ENCODE measurements at regions not wholly inside any gene's neighbourhood (a gene's known extent, or its start where the extent isn't known, plus 50 kb on each side); places are given as distances from the start of the nearest gene placed in this dataset.

DNA sequence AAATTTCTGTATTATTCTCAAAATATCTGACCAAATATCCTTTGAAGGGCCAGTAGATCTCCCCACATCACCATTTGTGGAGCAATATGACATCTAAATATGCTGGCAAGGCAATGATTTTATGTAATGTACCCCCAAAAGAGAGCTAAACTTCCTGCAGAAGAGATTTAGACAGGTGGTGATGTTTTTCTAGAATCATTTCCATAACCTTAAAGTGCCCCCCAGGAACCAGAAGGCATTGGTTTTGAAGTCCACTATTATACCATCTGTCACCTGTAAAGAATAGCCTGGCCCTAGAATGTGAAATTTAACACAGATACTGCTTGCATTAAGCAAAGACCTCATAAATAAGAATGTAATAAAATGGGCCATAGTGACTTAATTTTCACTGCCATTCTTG lies 77.9 kb upstream of the ABLIM1 start:
- Histone ChIP-seq H3K4me1 (no peaks in the 10 kb centered on the region), H3K27ac (no peak overlapping the region), H3K4me3 (no peak overlapping the region), H3K36me3 (no peaks in the 10 kb centered on the region), H3K27me3 (no peaks in the 10 kb centered on the region), H3K9me3 (no peaks in the 10 kb centered on the region)
- intact Hi-C loops (cut with DNase I; ENCODE audit: low total_unique reads): no loop called here
- no peak for DNase-seq
- TF ChIP-seq POLR2AphosphoS5 (IDR thresholded peaks at IDR 0.05): no peak
- TF ChIP-seq EP300 (IDR thresholded peaks at IDR 0.05): no peak
- TF ChIP-seq, protein P1, sequence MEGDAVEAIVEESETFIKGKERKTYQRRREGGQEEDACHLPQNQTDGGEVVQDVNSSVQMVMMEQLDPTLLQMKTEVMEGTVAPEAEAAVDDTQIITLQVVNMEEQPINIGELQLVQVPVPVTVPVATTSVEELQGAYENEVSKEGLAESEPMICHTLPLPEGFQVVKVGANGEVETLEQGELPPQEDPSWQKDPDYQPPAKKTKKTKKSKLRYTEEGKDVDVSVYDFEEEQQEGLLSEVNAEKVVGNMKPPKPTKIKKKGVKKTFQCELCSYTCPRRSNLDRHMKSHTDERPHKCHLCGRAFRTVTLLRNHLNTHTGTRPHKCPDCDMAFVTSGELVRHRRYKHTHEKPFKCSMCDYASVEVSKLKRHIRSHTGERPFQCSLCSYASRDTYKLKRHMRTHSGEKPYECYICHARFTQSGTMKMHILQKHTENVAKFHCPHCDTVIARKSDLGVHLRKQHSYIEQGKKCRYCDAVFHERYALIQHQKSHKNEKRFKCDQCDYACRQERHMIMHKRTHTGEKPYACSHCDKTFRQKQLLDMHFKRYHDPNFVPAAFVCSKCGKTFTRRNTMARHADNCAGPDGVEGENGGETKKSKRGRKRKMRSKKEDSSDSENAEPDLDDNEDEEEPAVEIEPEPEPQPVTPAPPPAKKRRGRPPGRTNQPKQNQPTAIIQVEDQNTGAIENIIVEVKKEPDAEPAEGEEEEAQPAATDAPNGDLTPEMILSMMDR (IDR thresholded peaks at IDR 0.05): no peak
- no peak for TF ChIP-seq POLR2A (IDR thresholded peaks at IDR 0.05)

DNA sequence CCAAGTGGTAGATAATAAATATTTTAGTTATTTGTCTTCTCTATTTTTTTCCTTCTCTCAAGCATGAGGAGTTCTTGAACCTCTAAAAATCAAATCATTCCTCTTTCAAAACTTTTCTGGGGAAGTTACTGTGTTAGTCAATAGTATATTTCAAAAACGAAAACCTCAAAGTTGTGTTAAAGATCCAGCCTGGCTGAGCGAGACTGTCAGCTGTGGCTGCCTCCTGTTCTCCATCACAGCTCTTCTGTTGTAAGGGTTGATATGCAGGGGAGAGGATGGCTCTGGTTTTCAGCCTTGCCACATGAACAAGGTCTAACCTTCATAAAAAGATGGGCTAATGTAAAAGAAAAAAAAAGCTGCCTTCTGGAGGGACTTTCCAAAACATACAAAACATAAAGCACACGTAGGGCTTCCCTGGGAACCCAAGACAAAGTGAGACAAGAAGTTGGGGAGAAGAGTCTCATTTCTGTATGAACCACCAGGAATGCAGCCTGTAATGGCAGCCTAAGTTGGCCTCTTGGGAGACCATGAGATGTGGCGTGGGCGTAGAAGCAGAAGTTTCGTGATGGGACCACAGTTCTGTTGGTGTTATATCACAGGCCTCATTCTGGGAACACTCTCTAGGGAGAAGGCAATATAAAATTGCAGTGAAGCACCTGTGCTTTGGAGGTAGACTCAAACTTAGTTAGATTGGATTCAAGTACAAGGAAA lies 77.9 kb upstream of the FHIP2A start:
- no peaks in the 10 kb centered on the region for H3K36me3 ChIP-seq
- intact Hi-C loops (cut with DNase I; ENCODE audit: low total_unique reads): no loop called here
- H3K27me3 ChIP-seq: no peaks in the 10 kb centered on the region
- no peaks in the 10 kb centered on the region for H3K4me1 ChIP-seq
- H3K9me3 ChIP-seq: no peaks in the 10 kb centered on the region
- WGBS, 5 donors: 78 to 89% (median 88%) methylated on average over 6 of the region's 6 CpGs
- H3K4me3 ChIP-seq: no peak overlapping the region
- H3K27ac ChIP-seq: no peak overlapping the region
- TF ChIP-seq EP300 (IDR thresholded peaks at IDR 0.05) (no peak), POLR2AphosphoS5 (IDR thresholded peaks at IDR 0.05) (no peak), POLR2A (IDR thresholded peaks at IDR 0.05) (no peak)
- TF ChIP-seq, protein P1 (IDR thresholded peaks at IDR 0.05): no peak
- no peak for DNase-seq

DNA sequence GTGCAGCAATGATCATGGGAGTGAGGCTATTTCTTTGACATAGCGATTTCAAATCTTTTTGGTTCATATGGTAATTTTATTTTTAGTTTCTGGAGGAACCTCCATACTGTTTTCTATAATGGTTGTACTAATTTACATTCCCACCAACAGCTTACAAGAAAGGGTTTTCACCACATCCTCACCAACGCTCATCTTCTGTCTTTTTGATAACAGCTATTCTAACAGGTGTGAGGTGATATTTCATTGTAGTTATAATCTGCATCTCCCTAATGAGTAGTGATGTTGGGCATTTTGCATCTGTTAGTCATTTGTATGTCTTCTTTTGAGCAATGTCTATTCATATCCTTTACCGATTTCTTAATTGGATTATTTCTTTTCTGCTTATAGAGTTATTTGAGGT lies 75.0 kb upstream of the FHIP2A start:
- no peak overlapping the region for H3K27ac ChIP-seq
- WGBS, 5 donors: 84 to 94% (median 92%) methylated on average over 3 of the region's 3 CpGs

DNA sequence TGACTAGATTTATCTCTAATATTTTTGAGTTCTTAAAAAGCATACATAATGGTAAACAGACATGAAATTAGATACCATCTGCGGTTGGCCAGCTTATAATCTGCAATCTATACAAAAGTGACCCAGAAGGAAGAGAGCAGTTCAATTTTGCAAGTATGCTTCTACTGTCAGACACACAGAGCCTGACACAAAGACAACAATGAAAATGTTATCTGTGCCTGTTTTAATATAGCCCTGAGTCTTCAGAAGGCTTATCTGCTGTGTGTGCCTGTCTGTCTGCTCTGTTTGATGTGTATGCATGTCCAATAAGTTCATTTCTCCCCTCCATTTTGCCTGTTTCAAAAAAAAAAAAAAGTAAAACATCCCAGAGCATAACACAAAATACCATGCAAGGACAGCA lies 73.3 kb upstream of the FHIP2A start:
- Histone ChIP-seq H3K27me3 (no peaks in the 10 kb centered on the region), H3K36me3 (no peaks in the 10 kb centered on the region), H3K9me3 (no peaks in the 10 kb centered on the region), H3K4me3 (no peak overlapping the region), H3K27ac (no peak overlapping the region), H3K4me1 (peaks cover 0 to 3% (median 0%) of the 10 kb centered on the region in 4 donors)
- TF ChIP-seq, protein P1 (IDR thresholded peaks at IDR 0.05): no peak
- no peak for TF ChIP-seq POLR2A (IDR thresholded peaks at IDR 0.05)
- no peak for TF ChIP-seq EP300 (IDR thresholded peaks at IDR 0.05)
- TF ChIP-seq POLR2AphosphoS5 (IDR thresholded peaks at IDR 0.05): no peak
- intact Hi-C loops (cut with DNase I; ENCODE audit: low total_unique reads): no loop called here
- 77 to 81% (median 79%) methylated on average over 1 of the region's 1 CpG for WGBS, 5 donors
- no peak for DNase-seq

More for the DNA sequence above, 75.0 kb upstream of the FHIP2A start:
- intact Hi-C loops (cut with DNase I; ENCODE audit: low total_unique reads): no loop called here
- Histone ChIP-seq H3K4me1 (peaks cover 0 to 3% (median 0%) of the 10 kb centered on the region in 4 donors), H3K36me3 (no peaks in the 10 kb centered on the region), H3K27me3 (no peaks in the 10 kb centered on the region), H3K9me3 (no peaks in the 10 kb centered on the region), H3K4me3 (no peak overlapping the region)
- no peak for DNase-seq
- TF ChIP-seq POLR2AphosphoS5 (IDR thresholded peaks at IDR 0.05): no peak
- TF ChIP-seq EP300 (IDR thresholded peaks at IDR 0.05): no peak
- TF ChIP-seq, protein P1 (IDR thresholded peaks at IDR 0.05): no peak
- TF ChIP-seq POLR2A (IDR thresholded peaks at IDR 0.05): no peak
